Upper lobe of left lung (tissue), 6 donors: ENCODE measurements at regions not wholly inside any gene's neighbourhood (a gene's known extent, or its start where the extent isn't known, plus 50 kb on each side); places are given as distances from the start of the nearest gene placed in this dataset.

ENCODE experiments used
- ATAC-seq, 2 donors: fragments of 200-7000 bp; cut with Tn5 transposase; one replicate each; pipeline ENCODE4 v1.9.1; 2022; ENCODE audit warnings: mild to moderate bottlenecking in 2 of 2, moderate library complexity in 2 of 2; ENCODE audit not compliant: low FRiP score in 2 of 2
- DNase-seq, 2 donors: peaks; one replicate each; pipeline ENCODE4 v3.0.0-alpha.2; 2019 to 2020
- H3K27ac ChIP-seq, 4 donors: fragments of 200-600 bp; sonication (generic); one replicate each; pipeline ENCODE4 v1.5.1; 2016 to 2019
- H3K27me3 ChIP-seq, 4 donors: fragments of 200-600 bp; sonication (generic); one replicate each; pipeline ENCODE4 v1.5.1; 2017 to 2019
- H3K36me3 ChIP-seq, 4 donors: fragments of 200-600 bp; sonication (generic); one replicate each; pipeline ENCODE4 v1.5.1; 2016 to 2019
- H3K4me1 ChIP-seq, 4 donors: fragments of 200-600 bp; sonication (generic); one replicate each; pipeline ENCODE4 v1.5.1; 2018 to 2019
- H3K4me3 ChIP-seq, 4 donors: fragments of 200-600 bp; sonication (generic); one replicate each; pipeline ENCODE4 v1.5.1; 2017 to 2019; ENCODE audit warnings: mild to moderate bottlenecking in 2 of 4, moderate library complexity in 1 of 4
- H3K9me3 ChIP-seq, 4 donors: fragments of 200-600 bp; sonication (generic); one replicate each; pipeline ENCODE4 v1.5.1; 2018 to 2019
- EP300 ChIP-seq, 4 donors: sonication (generic); formaldehyde crosslinking; IDR thresholded peaks; one replicate each; pipeline ENCODE4 v1.5.1; 2017; ENCODE audit warnings: antibody characterized with exemption in 4 of 4, control low read depth in 2 of 4
- POLR2A ChIP-seq, 4 donors: fragments of 450-650 bp; IDR thresholded peaks; one replicate each; pipeline ENCODE4 v1.5.1; 2016 to 2017; ENCODE audit warnings: antibody characterized with exemption in 4 of 4, mild to moderate bottlenecking in 2 of 4
- POLR2AphosphoS5 ChIP-seq, 2 donors: sonication (generic); formaldehyde crosslinking; IDR thresholded peaks; one replicate each; pipeline ENCODE4 v1.5.1; 2017; ENCODE audit warnings: antibody characterized with exemption in 2 of 2
- WGBS, 2 donors: methylation state at CpG; one replicate each; pipeline ENCODE4 v1.1.5; 2017 to 2018; 5-methylcytosine and 5-hydroxymethylcytosine counted together
- TF ChIP-seq, protein P1 (sequence below), 6 experiments: fragments of 450-650 bp in 4 of 6; fragments of 200-600 bp in 2 of 6; sonication (generic) in 2 of 6; IDR thresholded peaks; one replicate each; pipeline ENCODE4 v1.5.1; 2016 to 2019; ENCODE audit warnings: antibody characterized with exemption in 6 of 6
- donor health status: DM: no; HTN: no; CAD: no; lungs with moderate emphysema.
- donor health status: DM: no; HTN: yes; CAD: no; lungs with severe emphysema.

DNA sequence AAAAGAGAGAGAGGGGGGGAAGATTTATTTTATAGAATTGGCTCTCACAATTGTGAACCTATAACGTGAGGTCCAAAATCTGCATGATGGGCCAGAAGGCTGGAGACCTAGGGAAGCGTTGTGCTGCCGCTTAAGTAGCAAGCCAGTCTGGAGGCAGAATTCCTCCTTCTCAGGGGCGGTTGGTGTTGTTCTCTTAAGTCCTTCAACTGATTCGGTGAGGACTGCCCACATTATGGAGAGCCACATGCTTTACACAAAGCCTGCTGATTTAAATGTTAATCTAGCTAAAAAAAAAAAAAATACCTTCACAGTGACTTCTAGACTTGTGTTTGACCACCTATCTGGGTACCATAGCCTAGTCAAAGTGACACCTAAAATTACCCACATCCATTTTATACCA, 64.2 kb upstream of the CKS2 start:
- H3K27ac ChIP-seq: no peak overlapping the region
- no peak for DNase-seq
- H3K4me1 ChIP-seq: peaks cover 0 to 5% (median 3%) of the 10 kb centered on the region in 4 donors
- no peak for TF ChIP-seq EP300 (IDR thresholded peaks at IDR 0.05)
- no peak for TF ChIP-seq POLR2AphosphoS5 (IDR thresholded peaks at IDR 0.05)
- TF ChIP-seq, protein P1, sequence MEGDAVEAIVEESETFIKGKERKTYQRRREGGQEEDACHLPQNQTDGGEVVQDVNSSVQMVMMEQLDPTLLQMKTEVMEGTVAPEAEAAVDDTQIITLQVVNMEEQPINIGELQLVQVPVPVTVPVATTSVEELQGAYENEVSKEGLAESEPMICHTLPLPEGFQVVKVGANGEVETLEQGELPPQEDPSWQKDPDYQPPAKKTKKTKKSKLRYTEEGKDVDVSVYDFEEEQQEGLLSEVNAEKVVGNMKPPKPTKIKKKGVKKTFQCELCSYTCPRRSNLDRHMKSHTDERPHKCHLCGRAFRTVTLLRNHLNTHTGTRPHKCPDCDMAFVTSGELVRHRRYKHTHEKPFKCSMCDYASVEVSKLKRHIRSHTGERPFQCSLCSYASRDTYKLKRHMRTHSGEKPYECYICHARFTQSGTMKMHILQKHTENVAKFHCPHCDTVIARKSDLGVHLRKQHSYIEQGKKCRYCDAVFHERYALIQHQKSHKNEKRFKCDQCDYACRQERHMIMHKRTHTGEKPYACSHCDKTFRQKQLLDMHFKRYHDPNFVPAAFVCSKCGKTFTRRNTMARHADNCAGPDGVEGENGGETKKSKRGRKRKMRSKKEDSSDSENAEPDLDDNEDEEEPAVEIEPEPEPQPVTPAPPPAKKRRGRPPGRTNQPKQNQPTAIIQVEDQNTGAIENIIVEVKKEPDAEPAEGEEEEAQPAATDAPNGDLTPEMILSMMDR (IDR thresholded peaks at IDR 0.05): no peak
- no peak for TF ChIP-seq POLR2A (IDR thresholded peaks at IDR 0.05)
- no peak overlapping the region for H3K4me3 ChIP-seq
- peaks cover 0 to under 1% (median 0%) of the 10 kb centered on the region in 4 donors for H3K9me3 ChIP-seq
- H3K27me3 ChIP-seq: no peaks in the 10 kb centered on the region
- H3K36me3 ChIP-seq: no peaks in the 10 kb centered on the region
- ATAC-seq: no peak
- 88 to 91% methylated on average over 5 of the region's 5 CpGs for WGBS, 2 donors

DNA sequence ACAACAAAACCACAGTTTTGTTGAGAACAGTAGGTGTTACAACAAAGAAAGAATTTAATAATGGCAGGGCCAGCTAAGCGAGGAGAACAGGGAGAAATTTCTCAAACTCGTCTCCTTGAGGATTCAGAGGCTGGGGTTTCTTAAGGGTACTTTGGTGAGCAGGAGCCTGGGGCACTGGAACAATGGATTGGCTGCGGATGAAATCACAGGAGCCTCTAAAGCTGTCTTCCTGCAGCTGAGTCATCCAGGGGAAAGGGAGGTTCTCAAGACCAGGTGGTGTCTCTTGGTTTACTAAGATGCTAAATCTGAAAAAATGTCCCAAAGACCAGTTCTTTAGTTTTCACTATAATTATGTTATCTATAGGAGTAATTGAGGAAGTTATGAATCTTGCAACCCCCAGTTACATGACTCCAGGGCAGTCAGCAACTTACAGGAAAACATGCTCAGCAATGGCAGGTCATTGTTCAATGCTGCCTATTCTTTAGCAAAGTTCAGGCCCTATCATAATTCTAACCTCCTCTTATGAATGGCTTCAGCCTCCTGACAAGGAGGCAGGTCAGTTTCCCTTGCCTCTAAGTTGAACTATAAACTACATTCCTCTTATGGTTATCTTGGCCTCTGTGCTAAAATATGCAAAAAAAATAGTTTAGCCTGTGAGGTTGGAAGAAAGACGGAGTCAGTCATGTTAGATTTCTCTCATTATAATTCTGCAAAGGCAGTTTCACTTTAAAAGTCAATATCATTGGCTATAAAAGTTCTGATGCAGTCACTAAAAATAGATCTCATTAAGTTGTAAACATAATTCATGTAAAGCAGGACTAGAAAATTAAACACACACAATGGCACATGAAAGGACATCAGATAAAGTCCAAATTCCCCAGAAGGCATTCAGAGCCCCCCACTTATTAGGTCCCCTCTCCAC, 63.3 kb upstream of the CKS2 start:
- no peaks in the 10 kb centered on the region for H3K27me3 ChIP-seq
- DNase-seq (no peak), ATAC-seq (no peak)
- peaks cover 0 to 5% (median 2%) of the 10 kb centered on the region in 4 donors for H3K4me1 ChIP-seq
- WGBS, 2 donors: 72 to 76% methylated on average over 4 of the region's 4 CpGs
- peaks cover 0 to 4% (median 0%) of the 10 kb centered on the region in 4 donors for H3K9me3 ChIP-seq
- H3K4me3 ChIP-seq: no peak overlapping the region
- no peaks in the 10 kb centered on the region for H3K36me3 ChIP-seq
- TF ChIP-seq POLR2A (IDR thresholded peaks at IDR 0.05) (no peak), POLR2AphosphoS5 (IDR thresholded peaks at IDR 0.05) (no peak), EP300 (IDR thresholded peaks at IDR 0.05) (no peak)
- TF ChIP-seq, protein P1 (IDR thresholded peaks at IDR 0.05): no peak
- H3K27ac ChIP-seq: no peak overlapping the region

DNA sequence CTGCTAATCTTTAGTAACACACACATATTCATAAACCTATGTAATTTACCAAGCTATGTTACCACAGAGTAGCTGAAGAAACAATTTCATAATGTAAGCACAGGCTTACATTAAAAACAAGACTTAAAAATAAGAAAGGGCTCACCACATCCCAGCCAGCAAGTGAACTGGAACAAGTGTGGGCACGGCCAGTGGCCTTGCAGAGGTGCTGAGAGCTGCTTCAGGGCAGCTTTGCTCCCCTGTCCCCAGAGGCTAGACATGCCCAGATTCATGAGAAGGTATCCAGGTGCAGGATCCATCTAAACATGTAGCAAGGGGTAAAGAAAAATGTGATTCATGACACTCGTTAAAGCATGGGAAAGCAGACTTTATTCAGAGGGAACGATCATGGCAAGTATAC, 62.0 kb upstream of the CKS2 start:
- no peak for ATAC-seq
- H3K27ac ChIP-seq: no peak overlapping the region
- TF ChIP-seq POLR2A (IDR thresholded peaks at IDR 0.05) (no peak), EP300 (IDR thresholded peaks at IDR 0.05) (no peak), POLR2AphosphoS5 (IDR thresholded peaks at IDR 0.05) (no peak)
- TF ChIP-seq, protein P1 (IDR thresholded peaks at IDR 0.05): no peak
- DNase-seq: no peak
- H3K9me3 ChIP-seq: peaks cover 0 to 4% (median 0%) of the 10 kb centered on the region in 4 donors
- H3K4me1 ChIP-seq: no peaks in the 10 kb centered on the region
- WGBS, 2 donors: 86 to 97% methylated on average over 3 of the region's 3 CpGs
- no peaks in the 10 kb centered on the region for H3K27me3 ChIP-seq
- H3K36me3 ChIP-seq: no peaks in the 10 kb centered on the region
- no peak overlapping the region for H3K4me3 ChIP-seq

DNA sequence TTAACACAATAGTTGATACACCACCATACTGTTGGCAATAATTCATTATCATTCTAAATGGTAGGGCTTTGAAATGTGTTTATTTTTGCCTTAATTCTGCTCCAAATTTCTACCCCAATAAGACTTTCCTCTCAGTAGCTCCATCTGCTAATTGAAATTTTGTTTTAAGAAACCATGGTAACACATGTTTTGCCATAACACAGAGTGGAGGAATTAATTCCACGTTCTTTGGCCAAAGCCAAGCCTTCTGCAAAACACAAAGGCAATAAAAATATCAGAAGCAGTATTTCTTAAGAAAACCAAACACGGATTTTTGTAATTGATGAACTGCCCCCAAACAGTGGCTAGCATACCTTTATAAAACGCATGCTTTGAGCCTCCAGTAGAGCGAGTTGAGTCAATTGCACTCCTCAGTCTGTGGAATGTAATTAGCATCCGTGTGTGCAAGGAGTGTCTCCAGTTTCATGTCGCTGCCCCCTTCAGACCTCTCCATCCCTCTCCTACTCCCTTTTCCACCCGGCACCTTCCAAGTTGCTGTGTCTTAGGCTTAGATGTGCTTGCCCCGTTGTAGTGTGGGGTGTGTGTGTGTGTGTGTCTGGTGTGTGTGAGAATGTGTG, 58.2 kb upstream of the CKS2 start:
- Histone ChIP-seq H3K4me3 (no peak overlapping the region), H3K27me3 (no peaks in the 10 kb centered on the region), H3K36me3 (no peaks in the 10 kb centered on the region), H3K9me3 (peaks cover 0 to 4% (median 0%) of the 10 kb centered on the region in 4 donors), H3K27ac (no peak overlapping the region), H3K4me1 (no peaks in the 10 kb centered on the region)
- 63 to 71% methylated on average over 8 of the region's 8 CpGs for WGBS, 2 donors
- peak in 1 of 2 donors; percentile 41 for ATAC-seq
- DNase-seq: no peak
- no peak for TF ChIP-seq EP300 (IDR thresholded peaks at IDR 0.05)
- TF ChIP-seq POLR2A (IDR thresholded peaks at IDR 0.05): no peak

DNA sequence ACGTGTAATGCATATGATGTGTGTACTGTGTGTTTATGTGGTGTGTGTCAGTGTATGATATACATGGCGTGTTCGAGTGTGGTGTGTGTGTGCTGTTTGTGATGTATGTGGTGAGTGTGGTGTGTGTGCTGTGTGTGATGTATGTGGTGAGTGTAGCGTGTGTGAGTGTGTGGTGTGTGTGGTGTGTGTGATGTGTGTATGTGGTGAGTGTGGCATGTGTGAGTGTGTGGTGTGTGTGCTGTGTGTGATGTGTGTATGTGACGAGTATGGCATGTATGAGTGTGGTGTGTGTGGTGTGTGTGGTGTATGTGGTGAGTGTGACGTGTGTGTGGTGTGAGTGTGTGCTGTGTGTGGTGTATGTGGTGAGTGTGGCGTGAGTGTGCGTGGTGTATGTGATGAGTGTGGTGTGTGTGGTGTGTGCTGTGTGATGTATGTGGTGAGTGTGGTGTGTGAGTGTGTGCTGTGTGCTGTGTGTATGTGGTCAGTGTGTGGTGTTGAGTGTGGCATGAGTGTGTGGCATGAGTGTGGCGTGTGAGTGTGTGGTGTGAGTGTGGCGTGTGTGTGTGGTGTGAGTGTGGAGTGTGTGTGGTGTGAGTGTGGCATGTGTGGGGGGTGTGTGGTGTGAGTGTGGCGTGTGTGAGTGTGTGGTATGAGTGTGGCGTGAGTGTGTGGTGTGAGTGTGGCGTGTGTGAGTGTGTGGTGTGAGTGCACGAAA, 56.8 kb upstream of the CKS2 start:
- Histone ChIP-seq H3K4me1 (no peaks in the 10 kb centered on the region), H3K4me3 (no peak overlapping the region), H3K27me3 (no peaks in the 10 kb centered on the region), H3K9me3 (peaks cover 0 to 4% (median 0%) of the 10 kb centered on the region in 4 donors), H3K36me3 (no peaks in the 10 kb centered on the region), H3K27ac (no peak overlapping the region)
- ATAC-seq (no peak), DNase-seq (no peak)
- 85 to 90% methylated on average over 14 of the region's 14 CpGs for WGBS, 2 donors
- TF ChIP-seq POLR2AphosphoS5 (IDR thresholded peaks at IDR 0.05): no peak
- TF ChIP-seq, protein P1 (IDR thresholded peaks at IDR 0.05): no peak
- no peak for TF ChIP-seq EP300 (IDR thresholded peaks at IDR 0.05)
- no peak for TF ChIP-seq POLR2A (IDR thresholded peaks at IDR 0.05)
